Stimulated activated memory B cell treated with anti-CD40 and anti-IgM and Interleukin-4, amounts not matched to agents 10 μg/mL and 1 μg/mL and 100 μg/mL, for 72 hours (primary cell): ENCODE measurements at regions not wholly inside any gene's neighbourhood (a gene's known extent, or its start where the extent isn't known, plus 50 kb on each side); places are given as distances from the start of the nearest gene placed in this dataset.
A peak's percentile ranks its signal among the peaks of the same experiment; 100 is the strongest.
"Not testable (repeated sequence)": the region's sequence is repeated elsewhere in the genome, so short reads cannot be mapped to it uniquely, and the experiment has no call there.

Experiments
- ATAC-seq: fragments of 150-1000 bp; cut with Tn5 transposase; 2 replicates; pipeline ENCODE4 v1.10.0; 2021
- H3K27ac Mint-ChIP-seq: one replicate; pipeline ENCODE4 v1.8.0; 2022; ENCODE audit warnings: mild to moderate bottlenecking, mixed read lengths
- H3K27me3 Mint-ChIP-seq: one replicate; pipeline ENCODE4 v1.8.0; 2022; ENCODE audit warnings: mixed read lengths
- H3K36me3 Mint-ChIP-seq: one replicate; pipeline ENCODE4 v1.8.0; 2022; ENCODE audit warnings: mixed read lengths
- H3K4me1 Mint-ChIP-seq: one replicate; pipeline ENCODE4 v1.8.0; 2022; ENCODE audit warnings: mixed read lengths
- H3K4me3 Mint-ChIP-seq: one replicate; pipeline ENCODE4 v1.8.0; 2022; ENCODE audit warnings: mild to moderate bottlenecking, moderate library complexity, mixed read lengths
- H3K9me3 Mint-ChIP-seq: one replicate; pipeline ENCODE4 v1.8.0; 2022; ENCODE audit warnings: mixed read lengths

DNA sequence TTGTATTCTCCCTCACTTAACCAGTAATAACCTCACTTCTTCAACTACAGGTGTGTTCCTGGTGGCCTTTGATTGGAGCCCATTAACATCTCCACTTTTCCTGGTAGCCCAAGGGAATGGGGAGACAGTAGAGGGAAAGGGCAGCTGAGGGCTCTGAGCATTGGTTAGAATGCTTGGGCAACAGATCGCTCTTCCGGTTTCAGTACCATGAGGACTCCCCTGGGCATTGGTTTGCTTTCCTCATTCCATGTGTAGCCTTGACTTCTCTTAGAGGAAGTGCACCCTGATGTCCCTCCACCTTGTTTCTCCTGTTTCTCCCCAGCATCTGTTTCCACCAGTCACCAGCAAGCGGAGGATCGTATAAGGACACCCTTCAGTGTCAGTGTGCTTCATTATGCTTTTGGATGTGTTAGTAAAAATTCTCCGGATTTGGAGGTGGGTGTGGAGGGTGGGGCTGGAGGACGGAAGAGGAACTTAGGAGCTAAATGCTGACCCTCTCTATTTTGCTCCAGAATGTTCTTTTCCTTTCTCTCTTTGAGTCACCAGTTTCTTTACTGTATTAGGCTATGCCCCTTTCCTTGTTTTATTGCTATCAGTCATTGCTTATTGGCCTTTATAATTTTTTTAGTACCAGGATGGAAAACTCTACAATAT is 50.6 kb upstream of the ZNG1B start:
- H3K27ac Mint-ChIP-seq, H3K27me3 Mint-ChIP-seq, ATAC-seq, H3K36me3 Mint-ChIP-seq, H3K9me3 Mint-ChIP-seq, H3K4me3 Mint-ChIP-seq: not testable (repeated sequence)
- H3K4me1 Mint-ChIP-seq: peaks cover 25% of the 10 kb centered on the region

DNA sequence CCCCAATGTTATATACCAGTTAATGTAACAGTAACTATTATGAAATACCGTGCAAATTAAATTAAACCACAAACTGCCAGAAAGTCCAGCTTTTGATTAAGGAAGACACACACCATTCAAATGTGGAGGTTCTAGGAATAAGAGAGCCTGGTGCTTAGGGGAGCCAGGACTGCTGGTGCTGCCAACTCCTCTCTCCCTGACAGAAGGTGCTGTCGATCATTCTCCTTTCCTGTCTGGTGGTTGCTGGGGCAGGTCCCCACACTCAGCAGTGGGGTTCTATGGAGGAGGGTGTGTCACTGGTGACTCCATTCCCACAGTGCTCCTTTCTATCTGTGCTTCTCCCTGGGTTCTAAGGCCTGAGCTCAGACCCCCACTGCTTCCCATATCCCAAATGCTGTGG is 57.9 kb upstream of the ZNG1B start:
- H3K27ac Mint-ChIP-seq, H3K4me3 Mint-ChIP-seq, H3K36me3 Mint-ChIP-seq, ATAC-seq, H3K9me3 Mint-ChIP-seq, H3K27me3 Mint-ChIP-seq: not testable (repeated sequence)
- peaks cover 29% of the 10 kb centered on the region for H3K4me1 Mint-ChIP-seq

DNA sequence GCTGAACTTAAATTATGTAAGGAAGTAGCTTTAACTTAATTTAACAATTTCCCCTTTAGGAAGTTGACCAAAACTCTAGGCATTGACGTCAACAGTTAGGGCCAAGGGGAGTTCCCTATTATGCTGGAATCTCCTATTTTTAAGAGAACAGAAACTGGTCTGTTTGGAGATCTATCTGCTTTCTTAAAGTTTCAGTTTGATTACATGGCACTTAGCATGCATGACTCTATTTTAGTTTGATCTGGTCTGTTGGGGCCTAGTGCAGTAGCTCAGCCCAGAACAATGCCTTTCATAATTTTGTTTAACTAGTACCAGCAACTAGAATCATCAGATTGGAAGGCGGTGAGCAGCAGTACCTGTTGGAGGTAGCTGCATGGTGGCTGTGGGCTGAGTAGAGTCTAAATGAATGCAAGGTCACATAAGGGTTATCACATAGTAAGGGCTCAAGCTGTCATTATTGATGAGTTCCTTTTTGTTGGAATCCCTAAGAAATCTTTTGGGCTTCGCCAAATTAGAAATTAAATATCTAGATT is 60.5 kb upstream of the ZNG1B start:
- peak overlapping the region; percentile 48 for H3K4me3 Mint-ChIP-seq
- peaks cover 33% of the 10 kb centered on the region for H3K4me1 Mint-ChIP-seq
- H3K36me3 Mint-ChIP-seq: no peaks in the 10 kb centered on the region
- peak; percentile 94 for ATAC-seq
- peak overlapping the region; percentile 97 for H3K27ac Mint-ChIP-seq
- H3K9me3 Mint-ChIP-seq: peaks cover 7% of the 10 kb centered on the region
- H3K27me3 Mint-ChIP-seq: no peaks in the 10 kb centered on the region

DNA sequence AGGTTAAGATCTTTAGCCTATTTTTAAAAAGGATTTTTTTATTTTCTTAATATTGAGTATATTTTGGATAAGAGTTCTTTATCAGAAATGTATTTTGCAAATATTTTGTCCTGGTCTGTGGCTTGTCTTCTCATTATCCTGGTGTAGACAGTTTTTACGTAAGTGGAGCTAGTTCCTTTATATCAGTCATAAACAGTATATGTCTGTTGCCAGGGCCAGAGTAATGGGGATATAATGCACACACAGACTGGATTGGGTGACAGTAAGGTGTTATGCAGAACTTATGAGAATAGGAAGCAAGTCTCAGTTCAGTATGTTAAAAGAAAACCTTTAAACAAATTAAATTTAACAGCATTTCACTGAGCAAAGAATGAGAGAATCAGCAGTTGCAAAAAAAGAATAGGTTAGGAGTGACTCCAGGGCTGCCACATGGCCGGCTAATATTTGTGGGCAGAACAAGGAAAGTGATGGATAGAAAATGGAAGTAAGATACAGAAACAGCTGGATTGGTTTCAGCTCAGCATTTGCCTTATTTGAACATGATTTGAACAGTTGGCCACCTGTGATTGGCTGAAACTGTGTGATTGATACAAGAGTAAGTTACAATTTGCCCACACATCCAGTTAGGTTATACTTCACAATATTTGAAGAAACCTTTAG is 61.1 kb upstream of the ZNG1B start:
- peak; percentile 4 for ATAC-seq
- Mint-ChIP-seq H3K4me3 (peak overlapping the region; percentile 25), H3K27ac (peak overlapping the region; percentile 97), H3K27me3 (no peaks in the 10 kb centered on the region), H3K36me3 (no peaks in the 10 kb centered on the region), H3K4me1 (peaks cover 33% of the 10 kb centered on the region), H3K9me3 (peaks cover 7% of the 10 kb centered on the region)

DNA sequence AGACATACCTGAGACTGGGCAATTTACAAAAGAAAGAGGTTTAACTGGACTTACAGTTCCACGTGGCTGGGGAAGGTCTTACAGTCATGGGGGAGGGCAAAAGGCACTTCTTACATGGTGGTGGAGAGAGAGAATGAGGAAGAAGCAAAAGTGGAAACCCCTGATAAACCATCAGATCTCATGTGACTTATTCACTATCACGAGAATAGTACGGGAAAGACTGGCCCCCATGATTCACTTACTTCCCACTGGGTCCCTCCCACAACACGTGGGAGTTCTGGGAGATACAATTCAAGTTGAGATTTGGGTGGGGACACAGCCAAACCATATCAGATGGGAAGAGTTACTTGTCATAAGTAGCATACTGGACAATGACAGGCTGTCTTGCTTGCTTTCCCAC is 62.6 kb upstream of the ZNG1B start:
- H3K4me3 Mint-ChIP-seq, ATAC-seq, H3K27me3 Mint-ChIP-seq, H3K9me3 Mint-ChIP-seq, H3K36me3 Mint-ChIP-seq: not testable (repeated sequence)
- peaks cover 41% of the 10 kb centered on the region for H3K4me1 Mint-ChIP-seq
- peak overlapping the region; percentile 97 for H3K27ac Mint-ChIP-seq

DNA sequence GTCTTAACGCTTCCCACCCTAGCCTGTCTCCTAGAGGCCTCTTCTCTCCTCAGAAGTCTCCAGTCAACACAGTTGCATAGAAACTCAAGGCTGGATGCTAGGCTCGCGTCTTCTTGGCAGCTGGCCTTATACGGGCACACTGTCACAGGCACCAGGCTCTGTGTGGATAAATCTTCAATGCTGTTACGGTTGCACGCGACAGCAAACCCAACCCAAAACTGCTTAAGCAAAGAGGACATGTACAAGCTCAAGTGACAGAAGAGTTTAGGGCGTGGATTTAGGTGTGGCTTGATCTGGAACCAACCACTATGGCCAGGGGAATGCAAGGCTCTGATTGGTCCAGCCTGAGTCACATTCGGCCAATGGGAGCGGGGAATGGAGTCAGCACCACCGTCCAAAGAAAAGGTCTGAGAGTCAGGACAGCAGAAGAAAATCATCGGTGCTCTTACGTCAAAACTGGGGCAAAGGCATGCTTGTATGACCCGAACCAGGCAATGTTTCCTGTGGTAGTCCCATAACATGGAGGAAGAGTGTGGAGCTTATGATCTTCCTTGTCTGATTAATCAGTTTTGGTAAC is 65.1 kb upstream of the ZNG1B start:
- H3K27me3 Mint-ChIP-seq, ATAC-seq, H3K9me3 Mint-ChIP-seq, H3K4me3 Mint-ChIP-seq, H3K36me3 Mint-ChIP-seq: not testable (repeated sequence)
- Mint-ChIP-seq H3K27ac (peak overlapping the region; percentile 7), H3K4me1 (peaks cover 36% of the 10 kb centered on the region)

DNA sequence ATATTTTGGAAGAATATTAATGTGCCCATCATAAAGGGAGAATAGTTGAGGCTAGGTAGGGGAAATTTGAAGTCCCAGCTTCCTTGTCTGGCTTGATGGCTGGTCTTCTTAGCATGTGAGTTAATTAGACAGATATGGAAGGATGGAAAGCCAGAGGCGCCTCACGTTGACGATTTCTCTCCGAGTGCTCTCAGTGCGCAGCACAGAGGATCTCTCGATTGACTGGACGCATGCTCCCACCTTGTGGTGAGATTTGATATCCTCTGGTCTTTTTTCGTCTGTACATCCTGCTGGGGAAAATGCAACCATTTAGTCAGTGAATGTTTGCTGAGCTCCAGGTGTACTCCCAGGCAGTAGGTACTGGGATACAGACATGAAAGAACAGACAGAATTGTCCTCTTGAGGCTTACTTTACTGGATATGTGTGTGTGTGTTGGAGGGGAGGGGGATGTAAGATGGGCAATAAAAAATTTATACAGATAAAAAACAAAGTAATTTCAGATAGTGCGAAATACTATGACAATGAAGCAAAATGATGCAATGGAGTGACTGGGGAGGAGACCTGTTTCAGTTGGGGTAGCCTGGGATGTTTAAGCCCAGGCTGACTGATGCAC is 66.9 kb upstream of the ZNG1B start:
- Mint-ChIP-seq H3K9me3 (peaks cover 5% of the 10 kb centered on the region), H3K36me3 (no peaks in the 10 kb centered on the region), H3K4me1 (peaks cover 21% of the 10 kb centered on the region), H3K4me3 (no peak overlapping the region), H3K27ac (peak overlapping the region; percentile 42), H3K27me3 (no peaks in the 10 kb centered on the region)
- peak; percentile 75 for ATAC-seq

DNA sequence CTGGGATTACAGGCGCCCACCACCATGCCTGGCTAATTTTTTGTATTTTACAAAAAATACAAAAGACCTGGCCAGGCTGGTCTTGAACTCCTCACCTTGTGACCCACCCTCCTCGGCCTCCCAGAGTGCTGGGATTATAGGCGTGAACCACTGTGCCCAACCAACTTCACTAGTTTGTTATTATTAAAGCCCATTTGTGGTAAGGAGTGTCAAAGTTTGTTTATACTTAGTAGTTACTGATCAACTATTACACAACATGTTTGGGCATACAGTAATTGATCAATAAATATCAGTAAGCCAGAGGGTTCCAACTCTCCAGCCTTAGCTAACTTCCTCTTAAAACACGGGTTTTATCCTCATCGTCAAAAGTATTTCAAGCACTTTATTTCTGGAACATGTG is 67.5 kb upstream of the ZNG1B start:
- no peak for ATAC-seq
- no peaks in the 10 kb centered on the region for H3K36me3 Mint-ChIP-seq
- H3K9me3 Mint-ChIP-seq: peaks cover 5% of the 10 kb centered on the region
- H3K4me1 Mint-ChIP-seq: peaks cover 16% of the 10 kb centered on the region
- H3K27ac Mint-ChIP-seq: no peak overlapping the region
- H3K4me3 Mint-ChIP-seq: no peak overlapping the region
- H3K27me3 Mint-ChIP-seq: no peaks in the 10 kb centered on the region

DNA sequence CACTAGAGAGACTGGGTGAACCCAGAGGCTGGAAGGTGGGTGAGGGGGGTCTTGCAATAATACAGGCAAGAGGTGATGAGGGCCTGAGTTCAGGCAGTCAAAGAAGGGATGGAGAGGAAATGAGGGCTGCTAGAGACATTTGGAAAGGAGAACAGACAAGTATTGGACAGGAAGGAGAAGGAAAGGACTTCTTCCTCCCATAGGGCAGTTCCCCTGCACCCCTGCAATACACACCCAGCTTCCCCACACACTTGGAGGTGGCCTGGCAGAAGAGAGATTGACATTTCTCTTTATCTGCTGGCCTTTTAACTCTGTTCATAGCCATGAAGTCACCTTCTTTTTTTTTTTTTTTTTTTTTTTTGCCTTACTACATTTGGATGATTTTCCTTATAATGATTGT is 68.9 kb upstream of the ZNG1B start:
- not testable (repeated sequence) for H3K4me1 Mint-ChIP-seq, H3K9me3 Mint-ChIP-seq, H3K4me3 Mint-ChIP-seq, H3K36me3 Mint-ChIP-seq, H3K27ac Mint-ChIP-seq, ATAC-seq, H3K27me3 Mint-ChIP-seq

DNA sequence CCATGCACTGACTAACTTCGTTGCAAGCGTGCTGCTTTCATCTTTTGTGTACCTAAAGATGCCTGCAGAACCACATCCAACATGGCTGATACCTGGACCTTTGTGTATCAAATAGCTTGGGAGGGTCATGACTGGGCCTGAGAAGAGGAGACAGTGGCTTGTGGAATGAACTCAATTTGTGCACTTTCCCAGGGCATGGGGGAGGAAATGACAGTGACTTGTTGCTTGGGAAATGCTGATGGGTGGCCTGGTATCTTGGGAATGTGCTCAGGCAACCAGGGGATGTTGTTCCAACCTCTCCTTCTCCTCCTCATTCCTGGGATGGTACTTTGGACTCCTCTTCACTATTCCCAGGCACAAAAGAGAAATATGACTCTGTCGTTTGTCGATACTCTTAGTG is 70.7 kb upstream of the ZNG1B start:
- not testable (repeated sequence) for H3K27ac Mint-ChIP-seq, H3K36me3 Mint-ChIP-seq, H3K9me3 Mint-ChIP-seq, H3K4me1 Mint-ChIP-seq, H3K27me3 Mint-ChIP-seq, ATAC-seq, H3K4me3 Mint-ChIP-seq

DNA sequence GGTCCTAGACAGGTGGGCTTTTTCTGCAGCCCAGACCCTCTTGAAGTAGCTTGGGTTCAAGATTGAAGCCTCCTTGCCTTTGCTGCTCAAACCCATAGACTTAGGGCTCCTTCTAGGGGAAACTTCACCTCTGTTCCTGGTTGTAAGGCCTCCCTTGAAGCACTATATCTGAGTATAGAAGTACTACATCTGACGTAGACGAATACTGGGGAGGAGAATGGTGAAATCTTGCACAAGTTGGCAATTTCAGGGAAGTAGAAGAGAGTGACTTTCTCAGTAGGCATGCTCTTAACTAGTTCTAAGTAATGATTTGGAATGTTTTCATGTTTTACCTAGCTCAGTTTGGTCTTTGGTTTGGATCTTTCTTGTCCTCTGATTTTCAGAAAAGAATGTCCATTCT is 71.7 kb upstream of the ZNG1B start:
- ATAC-seq, H3K27me3 Mint-ChIP-seq, H3K4me1 Mint-ChIP-seq, H3K9me3 Mint-ChIP-seq, H3K27ac Mint-ChIP-seq, H3K4me3 Mint-ChIP-seq, H3K36me3 Mint-ChIP-seq: not testable (repeated sequence)

DNA sequence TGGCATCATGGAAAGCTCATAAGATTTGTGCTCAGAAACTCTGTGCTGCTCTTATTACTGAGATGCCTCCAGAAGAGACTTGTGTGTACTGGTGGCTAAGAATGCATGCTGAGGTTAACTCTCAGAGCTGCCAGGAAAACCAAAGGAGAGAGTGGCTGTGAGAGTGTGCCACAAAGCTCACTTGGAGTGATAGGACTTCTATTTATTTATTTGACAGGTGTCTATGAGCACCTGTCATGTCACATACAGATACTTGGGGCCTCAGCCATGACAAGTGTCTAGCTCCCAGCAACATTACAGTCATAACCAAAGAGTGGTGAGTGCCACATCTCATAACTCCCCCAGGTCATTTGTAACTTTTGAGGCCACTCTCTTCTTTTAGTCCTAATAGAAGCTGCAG is 72.2 kb upstream of the ZNG1B start:
- not testable (repeated sequence) for H3K9me3 Mint-ChIP-seq, H3K4me3 Mint-ChIP-seq, H3K4me1 Mint-ChIP-seq, H3K27me3 Mint-ChIP-seq, H3K27ac Mint-ChIP-seq, H3K36me3 Mint-ChIP-seq, ATAC-seq

DNA sequence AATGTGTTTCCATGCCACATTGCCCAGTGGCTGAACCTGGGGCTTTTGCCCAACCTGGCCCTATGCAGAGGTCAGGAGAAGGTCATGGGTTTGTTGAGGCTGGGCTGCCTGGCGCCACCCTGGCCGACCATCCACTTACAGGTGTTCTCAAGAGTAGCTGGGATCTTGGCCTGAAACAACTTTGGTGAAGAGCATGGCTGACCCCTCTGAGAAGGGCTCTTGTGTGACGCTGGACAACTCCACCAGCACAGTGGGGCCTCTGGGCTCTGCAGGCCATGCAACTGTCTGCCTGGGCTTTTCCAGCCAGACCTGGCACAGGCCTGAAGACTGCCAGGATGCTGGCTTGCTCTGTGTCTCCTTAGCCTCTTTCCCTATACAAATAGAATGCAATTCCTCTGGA is 76.4 kb upstream of the ZNG1B start:
- H3K27ac Mint-ChIP-seq: no peak overlapping the region
- H3K9me3 Mint-ChIP-seq: no peaks in the 10 kb centered on the region
- H3K4me3 Mint-ChIP-seq: no peak overlapping the region
- H3K36me3 Mint-ChIP-seq: no peaks in the 10 kb centered on the region
- ATAC-seq: no peak
- H3K27me3 Mint-ChIP-seq: no peaks in the 10 kb centered on the region
- H3K4me1 Mint-ChIP-seq: no peaks in the 10 kb centered on the region

DNA sequence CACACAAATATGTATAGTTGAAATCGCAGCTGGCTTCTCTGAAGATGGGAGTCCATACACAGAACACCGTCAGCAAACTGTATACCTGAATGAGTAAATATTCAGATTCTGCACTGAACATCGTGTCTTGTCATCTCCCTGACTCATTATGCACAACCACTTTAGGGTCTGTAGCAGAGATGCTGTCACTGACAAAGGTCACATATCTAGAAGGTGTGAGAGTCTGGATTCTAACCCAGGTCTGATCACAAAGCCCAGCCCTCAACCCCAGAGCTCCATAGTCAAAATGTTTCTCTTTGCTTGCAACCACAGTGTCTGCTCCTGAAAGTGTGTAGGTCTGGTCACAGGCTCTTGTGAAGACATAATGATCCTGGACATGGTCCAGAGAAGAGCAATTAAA is 78.3 kb upstream of the PAX8 start:
- H3K4me1 Mint-ChIP-seq: no peaks in the 10 kb centered on the region
- H3K4me3 Mint-ChIP-seq: no peak overlapping the region
- H3K27ac Mint-ChIP-seq: no peak overlapping the region
- no peaks in the 10 kb centered on the region for H3K9me3 Mint-ChIP-seq
- peaks cover 12% of the 10 kb centered on the region for H3K27me3 Mint-ChIP-seq
- no peaks in the 10 kb centered on the region for H3K36me3 Mint-ChIP-seq
- ATAC-seq: no peak

DNA sequence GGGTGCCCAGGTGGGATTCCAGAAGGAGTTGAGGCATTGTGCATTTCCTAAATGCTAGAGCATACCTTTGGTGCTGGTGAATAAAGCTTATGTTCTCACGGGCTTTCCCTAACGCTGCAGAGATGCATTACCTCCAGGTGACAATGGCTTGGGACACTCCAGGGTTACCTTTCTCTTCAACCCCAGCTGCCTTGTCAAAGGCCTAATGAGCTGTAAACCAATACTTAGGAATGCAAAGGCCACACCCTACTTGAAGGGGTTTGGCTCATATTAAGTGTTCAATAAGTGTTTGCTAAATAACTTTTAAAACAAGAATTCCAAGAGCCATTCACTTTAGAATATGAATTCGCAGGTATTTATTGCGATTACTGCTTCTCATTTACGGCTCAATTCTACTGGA is 77.6 kb upstream of the PAX8 start:
- H3K27ac Mint-ChIP-seq, H3K4me1 Mint-ChIP-seq, H3K9me3 Mint-ChIP-seq, H3K4me3 Mint-ChIP-seq, ATAC-seq, H3K36me3 Mint-ChIP-seq: not testable (repeated sequence)
- H3K27me3 Mint-ChIP-seq: peaks cover 12% of the 10 kb centered on the region
